ENCODE measurements at regions not wholly inside any gene's neighbourhood (a gene's known extent, or its start where the extent isn't known, plus 50 kb on each side); places are given as distances from the start of the nearest gene placed in this dataset.

DNA sequence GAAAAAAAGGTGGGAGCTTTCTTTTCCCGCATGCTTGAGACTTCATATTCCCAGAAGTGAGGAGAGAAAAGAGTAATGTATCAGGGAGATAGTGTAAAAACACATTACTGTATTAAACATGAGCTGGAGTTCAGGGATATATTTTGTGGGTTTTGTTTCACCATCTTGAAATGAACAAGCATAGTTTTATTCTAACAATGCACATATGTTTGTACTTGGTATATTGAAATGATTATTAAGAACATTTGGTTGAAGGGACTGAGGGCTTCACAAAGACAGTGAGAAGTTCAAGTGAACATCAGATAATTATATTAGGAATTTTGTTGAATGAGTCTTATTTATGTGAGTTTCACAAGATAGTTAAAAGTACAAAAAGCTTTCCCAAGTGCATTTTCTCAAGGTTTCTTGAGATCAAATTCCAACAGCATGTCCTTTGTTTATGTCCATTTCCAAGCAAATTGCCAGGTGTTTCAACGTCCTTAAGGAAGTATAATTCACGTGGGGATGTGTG lies 368.8 kb downstream of the ANKRD50 start:
- Histone ChIP-seq H3K9me2 (ENCODE audit: insufficient read depth) (no peaks in the 10 kb centered on the region), H3K27ac (no peak overlapping the region), H3K36me3 (ENCODE audit: low read depth) (no peaks in the 10 kb centered on the region), H4K20me1 (ENCODE audit: insufficient read depth) (no peaks in the 10 kb centered on the region), H3K4me2 (ENCODE audit: unreplicated experiment) (no peak overlapping the region), H2AFZ (no peak overlapping the region; the same call in 1 of the 2 replicates), H3K9ac (no peak overlapping the region), H3K4me3 (no peak overlapping the region), H3K4me1 (ENCODE audit: insufficient read depth) (no peaks in the 10 kb centered on the region), H3K9me3 (ENCODE audit: low read depth) (no peaks in the 10 kb centered on the region), H3F3A (ENCODE audit: insufficient read depth) (no peaks in the 10 kb centered on the region), H3K79me2 (ENCODE audit: insufficient read depth) (no peaks in the 10 kb centered on the region), H3K27me3 (replicated peaks; ENCODE audit: insufficient read depth) (no peaks in the 10 kb centered on the region)
- no peak for DNase-seq
- 18 to 23% methylated on average over 3 of the region's 3 CpGs for whole genome bisulfite sequencing, 2 experiments (ENCODE audit: low coverage in 1 of 2, low lambda C conversion rate in 2 of 2, missing lambda C conversion rate in 2 of 2)
- no peak for TF ChIP-seq EZH2phosphoT487 (IDR thresholded peaks at IDR 0.05; ENCODE audit: insufficient read depth, low read depth)
- TF ChIP-seq EZH2 (IDR thresholded peaks at IDR 0.05; ENCODE audit: insufficient read depth, poor library complexity, severe bottlenecking) = no peak
- in situ Hi-C loops (cut with MboI) = no loop called here

DNA sequence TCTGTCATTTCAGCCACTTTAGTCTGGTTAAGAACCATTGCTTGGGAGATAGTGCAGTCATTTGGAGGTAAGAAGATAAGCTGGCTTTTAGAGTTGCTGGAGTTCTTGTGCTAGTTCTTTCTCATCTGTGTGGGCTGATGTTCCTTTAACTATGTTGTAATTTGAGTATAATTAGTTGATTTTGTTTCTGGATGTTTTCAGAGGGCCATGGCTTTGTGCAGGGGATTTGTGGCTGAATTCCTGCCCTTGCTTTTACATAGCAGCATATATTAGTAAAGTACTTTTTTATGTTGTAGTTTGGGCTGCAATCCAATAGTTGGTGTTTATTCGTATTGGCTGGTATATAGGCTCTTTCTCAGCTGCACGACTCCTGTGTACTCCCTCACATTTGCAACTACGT lies 339.6 kb downstream of the ANKRD50 start:
- Histone ChIP-seq H2AFZ (no peak overlapping the region), H3K9me2 (ENCODE audit: insufficient read depth) (no peaks in the 10 kb centered on the region), H3K4me1 (ENCODE audit: insufficient read depth) (no peaks in the 10 kb centered on the region), H3K79me2 (ENCODE audit: insufficient read depth) (no peaks in the 10 kb centered on the region), H3K27ac (no peak overlapping the region), H3K4me3 (no peak overlapping the region), H3K9me3 (ENCODE audit: low read depth) (no peaks in the 10 kb centered on the region), H3F3A (ENCODE audit: insufficient read depth) (no peaks in the 10 kb centered on the region), H3K4me2 (ENCODE audit: unreplicated experiment) (no peak overlapping the region), H3K9ac (no peak overlapping the region), H3K27me3 (replicated peaks; ENCODE audit: insufficient read depth) (no peaks in the 10 kb centered on the region), H4K20me1 (ENCODE audit: insufficient read depth) (no peaks in the 10 kb centered on the region), H3K36me3 (ENCODE audit: low read depth) (no peaks in the 10 kb centered on the region)
- in situ Hi-C loops (cut with MboI) = no loop called here
- DNase-seq = no peak
- TF ChIP-seq EZH2 (IDR thresholded peaks at IDR 0.05; ENCODE audit: insufficient read depth, poor library complexity, severe bottlenecking) = no peak
- TF ChIP-seq EZH2phosphoT487 (IDR thresholded peaks at IDR 0.05; ENCODE audit: insufficient read depth, low read depth) = no peak
- WGBS, 2 experiments (ENCODE audit: low coverage in 1 of 2, low lambda C conversion rate in 2 of 2, missing lambda C conversion rate in 2 of 2) = 71 to 72% methylated on average over 3 of the region's 3 CpGs

DNA sequence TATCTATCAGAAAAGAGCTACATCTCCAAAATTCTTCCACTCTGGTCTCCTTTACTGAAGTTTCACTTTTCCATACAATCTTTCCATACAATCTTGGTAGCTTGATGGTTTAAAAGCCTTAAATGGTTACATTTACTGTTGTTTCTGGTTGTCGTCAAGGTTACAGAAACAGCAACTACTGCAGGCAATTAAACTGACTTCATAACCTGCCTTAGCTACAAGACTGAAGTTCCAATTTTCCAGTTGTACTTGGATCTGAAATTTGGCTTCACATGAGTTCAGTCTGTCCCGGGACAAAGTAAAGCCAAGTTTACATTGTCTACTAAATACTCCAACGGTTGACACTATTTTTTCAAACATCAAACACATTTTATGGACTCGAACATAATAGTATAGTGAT lies 326.4 kb downstream of the ANKRD50 start:
- H3F3A ChIP-seq (ENCODE audit: insufficient read depth) = no peaks in the 10 kb centered on the region
- no peaks in the 10 kb centered on the region for H3K9me2 ChIP-seq (ENCODE audit: insufficient read depth)
- peak overlapping the region; percentile 53; the same call in 1 of the 2 replicates for H2AFZ ChIP-seq
- no peaks in the 10 kb centered on the region for H3K4me1 ChIP-seq (ENCODE audit: insufficient read depth)
- 27 to 31% methylated on average over 4 of the region's 4 CpGs for WGBS, 2 experiments (ENCODE audit: low coverage in 1 of 2, low lambda C conversion rate in 2 of 2, missing lambda C conversion rate in 2 of 2)
- no peak overlapping the region for H3K4me2 ChIP-seq (ENCODE audit: unreplicated experiment)
- in situ Hi-C loops (cut with MboI) = no loop called here
- no peaks in the 10 kb centered on the region for H3K79me2 ChIP-seq (ENCODE audit: insufficient read depth)
- peak; percentile 11 for DNase-seq
- no peak overlapping the region for H3K9ac ChIP-seq
- no peaks in the 10 kb centered on the region for H3K36me3 ChIP-seq (ENCODE audit: low read depth)
- no peaks in the 10 kb centered on the region for H3K27me3 ChIP-seq (replicated peaks; ENCODE audit: insufficient read depth)
- no peaks in the 10 kb centered on the region for H4K20me1 ChIP-seq (ENCODE audit: insufficient read depth)
- no peaks in the 10 kb centered on the region for H3K9me3 ChIP-seq (ENCODE audit: low read depth)
- H3K27ac ChIP-seq = no peak overlapping the region
- H3K4me3 ChIP-seq = no peak overlapping the region
- TF ChIP-seq EZH2 (IDR thresholded peaks at IDR 0.05; ENCODE audit: insufficient read depth, poor library complexity, severe bottlenecking) = no peak
- TF ChIP-seq EZH2phosphoT487 (IDR thresholded peaks at IDR 0.05; ENCODE audit: insufficient read depth, low read depth) = no peak

DNA sequence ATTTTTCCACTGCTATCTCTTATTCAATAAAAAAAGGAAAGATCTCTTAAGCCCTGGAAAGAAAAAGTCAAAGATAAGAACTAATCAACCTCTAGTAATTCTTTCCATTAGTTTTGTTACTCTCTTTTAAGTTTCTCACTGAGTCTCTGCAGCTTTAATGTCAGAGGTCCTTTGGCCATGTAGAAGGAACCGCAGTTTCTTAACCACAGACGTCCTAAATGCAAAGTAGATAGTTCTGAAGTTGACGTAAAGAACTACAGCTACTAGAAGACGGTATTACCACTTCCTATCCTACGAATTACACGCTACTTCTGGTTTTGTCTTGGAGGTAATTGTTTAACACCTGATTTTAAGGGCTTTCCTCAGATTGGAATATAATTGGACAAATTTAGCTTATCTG lies 325.9 kb downstream of the ANKRD50 start:
- Histone ChIP-seq H3K27me3 (replicated peaks; ENCODE audit: insufficient read depth) (no peaks in the 10 kb centered on the region), H3K36me3 (ENCODE audit: low read depth) (no peaks in the 10 kb centered on the region), H3K9me2 (ENCODE audit: insufficient read depth) (no peaks in the 10 kb centered on the region), H2AFZ (peak overlapping the region; percentile 53; the same call in 1 of the 2 replicates), H3K9ac (no peak overlapping the region), H3K79me2 (ENCODE audit: insufficient read depth) (no peaks in the 10 kb centered on the region), H3K4me2 (ENCODE audit: unreplicated experiment) (no peak overlapping the region), H3F3A (ENCODE audit: insufficient read depth) (no peaks in the 10 kb centered on the region), H3K4me1 (ENCODE audit: insufficient read depth) (no peaks in the 10 kb centered on the region), H3K27ac (no peak overlapping the region), H3K9me3 (ENCODE audit: low read depth) (no peaks in the 10 kb centered on the region), H4K20me1 (ENCODE audit: insufficient read depth) (no peaks in the 10 kb centered on the region), H3K4me3 (no peak overlapping the region)
- no peak for TF ChIP-seq EZH2phosphoT487 (IDR thresholded peaks at IDR 0.05; ENCODE audit: insufficient read depth, low read depth)
- no peak for TF ChIP-seq EZH2 (IDR thresholded peaks at IDR 0.05; ENCODE audit: insufficient read depth, poor library complexity, severe bottlenecking)
- WGBS, 2 experiments (ENCODE audit: low coverage in 1 of 2, low lambda C conversion rate in 2 of 2, missing lambda C conversion rate in 2 of 2) = 73 to 74% methylated on average over 6 of the region's 6 CpGs
- in situ Hi-C loops (cut with MboI) = no loop called here
- DNase-seq = no peak

- no peak overlapping the region for H3K4me3 ChIP-seq
- TF ChIP-seq EZH2phosphoT487 (IDR thresholded peaks at IDR 0.05; ENCODE audit: insufficient read depth, low read depth) (no peak), EZH2 (IDR thresholded peaks at IDR 0.05; ENCODE audit: insufficient read depth, poor library complexity, severe bottlenecking) (no peak)
- no peaks in the 10 kb centered on the region for H3K36me3 ChIP-seq (ENCODE audit: low read depth)
- no peaks in the 10 kb centered on the region for H3K4me1 ChIP-seq (ENCODE audit: insufficient read depth)
- no peaks in the 10 kb centered on the region for H3K79me2 ChIP-seq (ENCODE audit: insufficient read depth)
- no peak overlapping the region for H3K27ac ChIP-seq
- H2AFZ ChIP-seq = no peak overlapping the region
- no peaks in the 10 kb centered on the region for H3K9me2 ChIP-seq (ENCODE audit: insufficient read depth)
- no peaks in the 10 kb centered on the region for H3F3A ChIP-seq (ENCODE audit: insufficient read depth)
- no peaks in the 10 kb centered on the region for H3K27me3 ChIP-seq (replicated peaks; ENCODE audit: insufficient read depth)
- in situ Hi-C loops (cut with MboI) = no loop called here
- 56 to 65% methylated on average over 1 of the region's 1 CpG for WGBS, 2 experiments (ENCODE audit: low coverage in 1 of 2, low lambda C conversion rate in 2 of 2, missing lambda C conversion rate in 2 of 2)
- no peaks in the 10 kb centered on the region for H3K9me3 ChIP-seq (ENCODE audit: low read depth)
- no peak for DNase-seq
- no peak overlapping the region for H3K4me2 ChIP-seq (ENCODE audit: unreplicated experiment)
- H3K9ac ChIP-seq = no peak overlapping the region
- H4K20me1 ChIP-seq (ENCODE audit: insufficient read depth) = no peaks in the 10 kb centered on the region
Observed at GRCh38 chr4:124389591-124389990, 322.9 kb downstream of the ANKRD50 start.
